Panc1 (cell line): ENCODE measurements at regions not wholly inside any gene's neighbourhood (a gene's known extent, or its start where the extent isn't known, plus 50 kb on each side); places are given as distances from the start of the nearest gene placed in this dataset.
A peak's percentile ranks its signal among the peaks of the same experiment; 100 is the strongest.

Experiments used
- ATAC-seq: fragments of 200-7000 bp; cut with Tn5 transposase; 2 replicates; pipeline ENCODE4 v1.9.1; 2020; ENCODE audit warnings: mild to moderate bottlenecking, moderate library complexity
- BruUV-seq: library from RNA; stranded (reverse); fragments of 400-500 nt; replicated peaks from 2 replicates; lab custom pipeline; 2021; lab: Mats Ljungman, UMichigan
- CTCF ChIA-PET: fragments of 300-600 bp; sonication (Branson Sonifier 250); formaldehyde crosslinking; loops from one replicate; lab custom pipeline; 2022; ENCODE audit warnings: antibody characterized with exemption; lab: Charles Lee
- POLR2A ChIA-PET: fragments of 300-600 bp; sonication (Branson Sonifier 250); formaldehyde crosslinking; loops from one replicate; lab custom pipeline; 2022; ENCODE audit warnings: antibody characterized with exemption; lab: Charles Lee
- DNase-seq: peaks from one replicate; pipeline ENCODE4 v3.0.0-alpha.2; 2010; ENCODE audit warnings: low read depth, low spot score
- H3K27ac ChIP-seq: 2 replicates; pipeline ENCODE4 v1.5.1; 2011; ENCODE audit warnings: mild to moderate bottlenecking, low read length, inconsistent platforms
- H3K27me3 ChIP-seq: fragments of 200-500 bp; sonication (Bioruptor generic); 2 replicates; pipeline ENCODE4 v1.6.0; 2014; ENCODE audit warnings: low read length, inconsistent platforms; ENCODE audit not compliant: control insufficient read depth, insufficient read depth
- H3K36me3 ChIP-seq: fragments of 200-500 bp; sonication (Bioruptor generic); 2 replicates; pipeline ENCODE4 v1.5.1; 2014; ENCODE audit warnings: inconsistent platforms, mild to moderate bottlenecking, low read length, moderate library complexity; ENCODE audit not compliant: control insufficient read depth, insufficient read depth
- H3K4me1 ChIP-seq: 2 replicates; pipeline ENCODE4 v1.5.1; 2011; ENCODE audit warnings: inconsistent platforms, mild to moderate bottlenecking, low read length, moderate library complexity; ENCODE audit not compliant: control insufficient read depth, insufficient read depth
- H3K4me3 ChIP-seq, 2 experiments: 2 replicates each; pipeline ENCODE4 v1.5.1; 2011 to 2012; ENCODE audit warnings: low read depth in 2 of 2, low read length in 2 of 2, mild to moderate bottlenecking in 2 of 2, inconsistent platforms in 1 of 2, moderate library complexity in 1 of 2
- H3K9me3 ChIP-seq: fragments of 200-500 bp; sonication (Bioruptor generic); 2 replicates; pipeline ENCODE4 v1.5.1; 2014; ENCODE audit warnings: low read depth, mild to moderate bottlenecking, inconsistent platforms, low read length, moderate library complexity; ENCODE audit not compliant: control insufficient read depth, insufficient read depth
- CTCF ChIP-seq: fragments of 450-650 bp; IDR thresholded peaks from 2 replicates; pipeline ENCODE4 v1.5.1; 2017; ENCODE audit warnings: mild to moderate bottlenecking
- POLR2AphosphoS5 ChIP-seq: IDR thresholded peaks from 2 replicates; pipeline ENCODE4 v1.6.1; 2012; ENCODE audit warnings: mild to moderate bottlenecking, low read depth, low read length, moderate library complexity
- SIN3A ChIP-seq: IDR thresholded peaks from 2 replicates; pipeline ENCODE4 v1.6.1; 2012; ENCODE audit warnings: low read depth, mild to moderate bottlenecking, low read length, moderate library complexity, borderline replicate concordance; ENCODE audit not compliant: insufficient read depth
- TCF7L2 ChIP-seq: IDR thresholded peaks from 2 replicates; pipeline ENCODE4 v1.6.1; 2011; ENCODE audit warnings: mild to moderate bottlenecking, low read depth, low read length, inconsistent platforms
- in situ Hi-C: cut with HindIII; loops from 2 replicates; pipeline ENCODE4 v1.10.0; 2016; ENCODE audit warnings: low sequenced_read_pairs, low pct_unique_long_range_greater_than_20kb
- intact Hi-C: fragments of 100-400 bp; cut with micrococcal nuclease; formaldehyde crosslinking; loops from one replicate; pipeline ENCODE4 v1.10.0; 2022; ENCODE audit not compliant: unreplicated experiment
- TF ChIP-seq, protein P1 (sequence below), 2 experiments: IDR thresholded peaks; 2 replicates each; pipeline ENCODE4 v1.6.1; 2011 to 2012; ENCODE audit warnings: low read depth in 2 of 2, control low read depth in 1 of 2, low read length in 1 of 2, mild to moderate bottlenecking in 1 of 2, moderate library complexity in 1 of 2; ENCODE audit not compliant: insufficient read depth in 1 of 2

DNA sequence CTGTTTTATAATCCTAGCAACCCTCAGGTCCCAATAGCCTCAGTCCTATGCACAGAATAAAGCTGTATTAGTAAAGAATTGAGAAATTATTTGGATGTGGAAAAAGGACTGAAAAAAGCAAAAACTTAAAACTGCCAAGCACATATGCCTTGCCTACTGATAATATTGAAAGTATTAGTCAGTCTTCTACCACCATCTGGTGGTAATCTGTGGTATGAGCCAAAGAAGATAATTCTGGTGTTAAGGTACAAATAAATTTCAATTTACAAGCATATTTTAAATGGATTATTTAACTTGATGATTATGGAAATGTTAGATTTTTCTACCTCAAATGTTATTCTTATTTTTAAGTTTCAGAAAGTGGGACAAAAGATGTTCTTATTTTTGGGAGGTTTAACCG lies 460.3 kb upstream of the KLHL1 start:
- DNase-seq (peak; percentile 27), ATAC-seq (no peak)
- POLR2A ChIA-PET = no interaction called here

DNA sequence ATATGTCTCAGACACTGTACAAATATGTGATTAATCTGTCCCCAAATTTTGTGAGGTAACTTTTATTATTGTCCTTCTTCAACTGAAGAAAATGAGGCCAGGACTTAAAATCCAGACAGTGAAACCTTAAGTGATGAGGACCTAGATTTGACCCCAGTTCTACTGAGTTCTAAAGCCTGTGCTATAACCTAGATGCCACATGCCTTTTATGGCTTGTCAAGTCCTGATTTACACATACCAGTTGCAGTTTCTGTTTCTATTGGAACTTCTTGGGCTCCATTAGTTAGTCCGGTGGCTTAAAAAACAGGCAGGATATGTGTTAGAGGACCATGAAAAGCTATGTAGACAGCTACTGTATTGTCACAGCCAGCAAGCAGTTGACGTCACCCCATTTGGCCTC lies 436.5 kb upstream of the KLHL1 start:
- Histone ChIP-seq H3K9me3 (no peaks in the 10 kb centered on the region), H3K4me3 (no peak overlapping the region), H3K4me1 (no peaks in the 10 kb centered on the region), H3K27ac (no peak overlapping the region), H3K27me3 (no peaks in the 10 kb centered on the region), H3K36me3 (no peaks in the 10 kb centered on the region)
- ATAC-seq (no peak), DNase-seq (no peak)
- TF ChIP-seq, protein P1, sequence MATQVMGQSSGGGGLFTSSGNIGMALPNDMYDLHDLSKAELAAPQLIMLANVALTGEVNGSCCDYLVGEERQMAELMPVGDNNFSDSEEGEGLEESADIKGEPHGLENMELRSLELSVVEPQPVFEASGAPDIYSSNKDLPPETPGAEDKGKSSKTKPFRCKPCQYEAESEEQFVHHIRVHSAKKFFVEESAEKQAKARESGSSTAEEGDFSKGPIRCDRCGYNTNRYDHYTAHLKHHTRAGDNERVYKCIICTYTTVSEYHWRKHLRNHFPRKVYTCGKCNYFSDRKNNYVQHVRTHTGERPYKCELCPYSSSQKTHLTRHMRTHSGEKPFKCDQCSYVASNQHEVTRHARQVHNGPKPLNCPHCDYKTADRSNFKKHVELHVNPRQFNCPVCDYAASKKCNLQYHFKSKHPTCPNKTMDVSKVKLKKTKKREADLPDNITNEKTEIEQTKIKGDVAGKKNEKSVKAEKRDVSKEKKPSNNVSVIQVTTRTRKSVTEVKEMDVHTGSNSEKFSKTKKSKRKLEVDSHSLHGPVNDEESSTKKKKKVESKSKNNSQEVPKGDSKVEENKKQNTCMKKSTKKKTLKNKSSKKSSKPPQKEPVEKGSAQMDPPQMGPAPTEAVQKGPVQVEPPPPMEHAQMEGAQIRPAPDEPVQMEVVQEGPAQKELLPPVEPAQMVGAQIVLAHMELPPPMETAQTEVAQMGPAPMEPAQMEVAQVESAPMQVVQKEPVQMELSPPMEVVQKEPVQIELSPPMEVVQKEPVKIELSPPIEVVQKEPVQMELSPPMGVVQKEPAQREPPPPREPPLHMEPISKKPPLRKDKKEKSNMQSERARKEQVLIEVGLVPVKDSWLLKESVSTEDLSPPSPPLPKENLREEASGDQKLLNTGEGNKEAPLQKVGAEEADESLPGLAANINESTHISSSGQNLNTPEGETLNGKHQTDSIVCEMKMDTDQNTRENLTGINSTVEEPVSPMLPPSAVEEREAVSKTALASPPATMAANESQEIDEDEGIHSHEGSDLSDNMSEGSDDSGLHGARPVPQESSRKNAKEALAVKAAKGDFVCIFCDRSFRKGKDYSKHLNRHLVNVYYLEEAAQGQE (IDR thresholded peaks at IDR 0.05; ENCODE audit: insufficient read depth in 1 of 2, low read depth in 2 of 2, low read length in 1 of 2) = no peak
- TF ChIP-seq POLR2AphosphoS5 (no peak), CTCF (no peak), SIN3A (no peak), TCF7L2 (no peak)
- no TSS peak for BruUV-seq
- ChIA-PET CTCF (no interaction called here), POLR2A (no interaction called here)
- intact Hi-C loops = no loop called here
- in situ Hi-C loops = no loop called here

More for the DNA sequence above, 460.3 kb upstream of the KLHL1 start:
- Histone ChIP-seq H3K4me1 (no peaks in the 10 kb centered on the region), H3K27me3 (no peaks in the 10 kb centered on the region), H3K9me3 (no peaks in the 10 kb centered on the region), H3K27ac (no peak overlapping the region), H3K4me3 (peak overlapping the region; percentile 21 to 43; a peak in 2 of 4 replicates), H3K36me3 (no peaks in the 10 kb centered on the region)
- TF ChIP-seq POLR2AphosphoS5 = no peak
- no peak for TF ChIP-seq TCF7L2
- peak; percentile 47; the same call in 1 of the 2 replicates for TF ChIP-seq CTCF
- TF ChIP-seq, protein P1 (IDR thresholded peaks at IDR 0.05; ENCODE audit: insufficient read depth in 1 of 2, low read depth in 2 of 2, low read length in 1 of 2) = no peak
- no peak for TF ChIP-seq SIN3A
- BruUV-seq = no TSS peak
- in situ Hi-C loops (no loop called here), intact Hi-C loops (loop anchor here (2.0 to 10.0 kb wide), 4 partner anchors 234 to 1584 kb away; no protein-coding TSS in a partner anchor)
- CTCF ChIA-PET = no interaction called here
